ENCODE measurements at regions not wholly inside any gene's neighbourhood (a gene's known extent, or its start where the extent isn't known, plus 50 kb on each side); places are given as distances from the start of the nearest gene placed in this dataset.

DNA sequence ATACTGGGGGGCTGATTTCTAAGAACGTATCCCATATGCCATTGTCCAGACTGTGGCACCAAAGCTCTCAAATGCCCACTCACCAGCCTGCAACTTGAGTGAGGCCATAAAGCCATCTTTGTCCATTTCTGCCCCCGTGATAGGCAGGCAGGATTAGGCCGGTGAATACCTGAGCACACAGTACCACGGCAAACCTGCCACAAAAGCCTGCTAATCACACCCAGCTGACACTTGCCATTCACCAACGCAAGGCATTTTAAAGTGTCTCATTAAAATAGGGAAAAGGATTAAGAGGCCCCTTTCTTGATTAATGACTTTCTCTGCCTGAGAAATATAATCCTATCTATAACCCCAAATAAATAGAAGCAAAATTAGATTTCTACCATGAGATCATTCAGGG lies 111.4 kb upstream of the NANOS1 start:
- Histone ChIP-seq H3K36me3 (ENCODE audit: control insufficient read depth in 2 of 2, extremely low read depth in 1 of 2, insufficient read depth in 2 of 2, low read length in 2 of 2) (no peaks in the 10 kb centered on the region), H3K27ac (ENCODE audit: control insufficient read depth, insufficient read depth, low read length) (no peak overlapping the region), H3K9ac (ENCODE audit: control insufficient read depth, extremely low read depth, insufficient read depth, low read length) (no peak overlapping the region), H3K4me2 (ENCODE audit: control insufficient read depth, extremely low read depth, insufficient read depth, low read depth, low read length) (no peak overlapping the region), H3K27me3 (ENCODE audit: control insufficient read depth, extremely low read depth, insufficient read depth, low read length) (no peaks in the 10 kb centered on the region), H3K4me3 (ENCODE audit: control insufficient read depth in 2 of 3, extremely low read depth in 1 of 3, insufficient read depth in 2 of 3, low read depth in 1 of 3, low read length in 3 of 3) (no peak overlapping the region), H3K9me1 (ENCODE audit: control insufficient read depth, extremely low read depth, insufficient read depth, low read length) (no peaks in the 10 kb centered on the region), H2AFZ (ENCODE audit: control insufficient read depth, low read length) (no peak overlapping the region), H4K20me1 (ENCODE audit: control insufficient read depth, extremely low read depth, insufficient read depth, low read length) (no peaks in the 10 kb centered on the region), H3K79me2 (ENCODE audit: control insufficient read depth, insufficient read depth, low read length) (no peaks in the 10 kb centered on the region), H3K9me3 (ENCODE audit: control insufficient read depth, low read depth, low read length) (no peaks in the 10 kb centered on the region), H3K4me1 (ENCODE audit: control insufficient read depth, extremely low read depth, insufficient read depth, low read length) (no peaks in the 10 kb centered on the region)
- DNase-seq (ENCODE audit: low read depth, low spot score) = no peak
- FAIRE-seq = no peak
- TF ChIP-seq EZH2 (IDR thresholded peaks at IDR 0.05; ENCODE audit: low read length) (no peak), CTCF (optimal IDR thresholded peaks at IDR 0.05 in 1 of 3, IDR thresholded peaks at IDR 0.05 in 1 of 3, conservative IDR thresholded peaks at IDR 0.05 in 1 of 3; ENCODE audit: extremely low read depth in 1 of 3, insufficient read depth in 2 of 3, low read length in 3 of 3) (no peak)
- dilution Hi-C loops (cut with MboI; ENCODE audit: extremely low pct_ligation_motif_present, low sequenced_read_pairs) = no loop called here

- no peak overlapping the region for H3K4me3 ChIP-seq (ENCODE audit: control insufficient read depth in 2 of 3, extremely low read depth in 1 of 3, insufficient read depth in 2 of 3, low read depth in 1 of 3, low read length in 3 of 3)
- no peak overlapping the region for H3K9ac ChIP-seq (ENCODE audit: control insufficient read depth, extremely low read depth, insufficient read depth, low read length)
- H3K4me2 ChIP-seq (ENCODE audit: control insufficient read depth, extremely low read depth, insufficient read depth, low read depth, low read length) = no peak overlapping the region
- H3K79me2 ChIP-seq (ENCODE audit: control insufficient read depth, insufficient read depth, low read length) = no peaks in the 10 kb centered on the region
- H3K27me3 ChIP-seq (ENCODE audit: control insufficient read depth, extremely low read depth, insufficient read depth, low read length) = no peaks in the 10 kb centered on the region
- DNase-seq (ENCODE audit: low read depth, low spot score) (no peak), FAIRE-seq (no peak)
- no peaks in the 10 kb centered on the region for H3K9me3 ChIP-seq (ENCODE audit: control insufficient read depth, low read depth, low read length)
- no peaks in the 10 kb centered on the region for H3K4me1 ChIP-seq (ENCODE audit: control insufficient read depth, extremely low read depth, insufficient read depth, low read length)
- H3K36me3 ChIP-seq (ENCODE audit: control insufficient read depth in 2 of 2, extremely low read depth in 1 of 2, insufficient read depth in 2 of 2, low read length in 2 of 2) = no peaks in the 10 kb centered on the region
- TF ChIP-seq CTCF (optimal IDR thresholded peaks at IDR 0.05 in 1 of 3, IDR thresholded peaks at IDR 0.05 in 1 of 3, conservative IDR thresholded peaks at IDR 0.05 in 1 of 3; ENCODE audit: extremely low read depth in 1 of 3, insufficient read depth in 2 of 3, low read length in 3 of 3) (no peak), EZH2 (IDR thresholded peaks at IDR 0.05; ENCODE audit: low read length) (no peak)
- no peak overlapping the region for H3K27ac ChIP-seq (ENCODE audit: control insufficient read depth, insufficient read depth, low read length)
- no peaks in the 10 kb centered on the region for H3K9me1 ChIP-seq (ENCODE audit: control insufficient read depth, extremely low read depth, insufficient read depth, low read length)
- dilution Hi-C loops (cut with MboI; ENCODE audit: extremely low pct_ligation_motif_present, low sequenced_read_pairs) = no loop called here
- H2AFZ ChIP-seq (ENCODE audit: control insufficient read depth, low read length) = no peak overlapping the region
- no peaks in the 10 kb centered on the region for H4K20me1 ChIP-seq (ENCODE audit: control insufficient read depth, extremely low read depth, insufficient read depth, low read length)
Observed at GRCh38 chr10:118918587-118918986, 110.9 kb upstream of the NANOS1 start.

All from keratinocyte (primary cell).